Endothelial cell (in vitro differentiated cells): ENCODE measurements at regions not wholly inside any gene's neighbourhood (a gene's known extent, or its start where the extent isn't known, plus 50 kb on each side); places are given as distances from the start of the nearest gene placed in this dataset.

Experiments used
- DNase-seq: peaks from one replicate; pipeline ENCODE4 v3.0.0; 2021; ENCODE audit warnings: low spot score
- H3K27ac Mint-ChIP-seq: one replicate; pipeline ENCODE4 v1.8.0; 2021; ENCODE audit warnings: mixed read lengths, inconsistent platforms; ENCODE audit not compliant: unreplicated experiment
- H3K27me3 Mint-ChIP-seq: one replicate; pipeline ENCODE4 v1.8.0; 2021; ENCODE audit warnings: mild to moderate bottlenecking, moderate library complexity, mixed read lengths, inconsistent platforms; ENCODE audit not compliant: unreplicated experiment
- H3K36me3 Mint-ChIP-seq: one replicate; pipeline ENCODE4 v1.8.0; 2021; ENCODE audit warnings: mild to moderate bottlenecking, low read depth, mixed read lengths, inconsistent platforms; ENCODE audit not compliant: unreplicated experiment
- H3K4me1 Mint-ChIP-seq: one replicate; pipeline ENCODE4 v1.8.0; 2021; ENCODE audit warnings: mild to moderate bottlenecking, mixed read lengths, inconsistent platforms; ENCODE audit not compliant: unreplicated experiment
- H3K4me3 Mint-ChIP-seq: one replicate; pipeline ENCODE4 v1.8.0; 2021; ENCODE audit warnings: mild to moderate bottlenecking, mixed read lengths, inconsistent platforms; ENCODE audit not compliant: unreplicated experiment
- H3K9me3 Mint-ChIP-seq: one replicate; pipeline ENCODE4 v1.8.0; 2021; ENCODE audit warnings: mixed read lengths, inconsistent platforms; ENCODE audit not compliant: unreplicated experiment
- CTCF ChIP-seq: fragments of 200-600 bp; sonication (generic); IDR thresholded peaks from one replicate; pipeline ENCODE4 v1.5.0; 2021; ENCODE audit warnings: antibody characterized with exemption; ENCODE audit not compliant: unreplicated experiment

- H3K36me3 Mint-ChIP-seq: no peaks in the 10 kb centered on the region
- H3K9me3 Mint-ChIP-seq: no peaks in the 10 kb centered on the region
- no peak for DNase-seq
- no peaks in the 10 kb centered on the region for H3K27me3 Mint-ChIP-seq
- no peak overlapping the region for H3K4me3 Mint-ChIP-seq
- H3K4me1 Mint-ChIP-seq: no peaks in the 10 kb centered on the region
- TF ChIP-seq CTCF: no peak
- no peak overlapping the region for H3K27ac Mint-ChIP-seq
These were observed 1941.1 kb upstream of the C9orf72 start for GRCh38 chr9:29514336-29514735.

- Mint-ChIP-seq H3K36me3 (no peaks in the 10 kb centered on the region), H3K4me1 (no peaks in the 10 kb centered on the region), H3K27ac (no peak overlapping the region), H3K4me3 (no peak overlapping the region), H3K9me3 (no peaks in the 10 kb centered on the region), H3K27me3 (no peaks in the 10 kb centered on the region)
- no peak for DNase-seq
- TF ChIP-seq CTCF: no peak
These were observed 1941.6 kb upstream of the C9orf72 start for GRCh38 chr9:29514862-29515261.

GRCh38 chr9:29548436-29548835 is 1975.2 kb upstream of the C9orf72 start:
- no peaks in the 10 kb centered on the region for H3K4me1 Mint-ChIP-seq
- peaks cover under 1% of the 10 kb centered on the region for H3K9me3 Mint-ChIP-seq
- H3K27me3 Mint-ChIP-seq: no peaks in the 10 kb centered on the region
- no peak for TF ChIP-seq CTCF
- H3K36me3 Mint-ChIP-seq: no peaks in the 10 kb centered on the region
- H3K4me3 Mint-ChIP-seq: no peak overlapping the region
- DNase-seq: no peak
- no peak overlapping the region for H3K27ac Mint-ChIP-seq

- no peaks in the 10 kb centered on the region for H3K27me3 Mint-ChIP-seq
- no peak for TF ChIP-seq CTCF
- no peak for DNase-seq
- no peak overlapping the region for H3K4me3 Mint-ChIP-seq
- no peak overlapping the region for H3K27ac Mint-ChIP-seq
- no peaks in the 10 kb centered on the region for H3K36me3 Mint-ChIP-seq
- peaks cover 4% of the 10 kb centered on the region for H3K9me3 Mint-ChIP-seq
- no peaks in the 10 kb centered on the region for H3K4me1 Mint-ChIP-seq
These were observed 1982.2 kb upstream of the C9orf72 start for GRCh38 chr9:29555502-29555901.

GRCh38 chr9:29556317-29556716 is 1983.0 kb upstream of the C9orf72 start:
- no peaks in the 10 kb centered on the region for H3K36me3 Mint-ChIP-seq
- no peak for TF ChIP-seq CTCF
- H3K27ac Mint-ChIP-seq: no peak overlapping the region
- peaks cover 4% of the 10 kb centered on the region for H3K9me3 Mint-ChIP-seq
- no peaks in the 10 kb centered on the region for H3K4me1 Mint-ChIP-seq
- no peak for DNase-seq
- no peaks in the 10 kb centered on the region for H3K27me3 Mint-ChIP-seq
- H3K4me3 Mint-ChIP-seq: no peak overlapping the region
